HepG2 (cell line): ENCODE measurements at regions not wholly inside any gene's neighbourhood (a gene's known extent, or its start where the extent isn't known, plus 50 kb on each side); places are given as distances from the start of the nearest gene placed in this dataset.

Source experiments
- ATAC-seq: fragments of 200-7000 bp; cut with Tn5 transposase; 3 replicates; pipeline ENCODE4 v1.9.1; 2020; ENCODE audit warnings: mild to moderate bottlenecking, moderate library complexity
- BruUV-seq: library from RNA; stranded (reverse); fragments of 400-500 nt; replicated peaks from 2 replicates; lab custom pipeline; 2021; lab: Mats Ljungman, UMichigan
- CTCF ChIA-PET: fragments of 300-600 bp; formaldehyde crosslinking; extraction: SDS; loops from one replicate; lab custom pipeline; 2021; ENCODE audit warnings: low total read pairs, inconsistent platforms, low intra/inter-chr PET ratio; lab: Yijun Ruan, JAX
- POLR2A ChIA-PET: fragments of 350-600 bp; sonication (Branson Sonifier 250); formaldehyde crosslinking; loops from one replicate; lab custom pipeline; 2020; ENCODE audit warnings: antibody characterized with exemption, inconsistent platforms; lab: Yijun Ruan, JAX
- DNase-seq: peaks from one replicate; pipeline ENCODE4 v3.0.0-alpha.2; 2015; ENCODE audit warnings: low spot score
- FAIRE-seq: peaks from 3 replicates; lab custom pipeline; 2011; peaks lifted over from hg19 to GRCh38; lab: Jason Lieb, UNC
- H2AFZ ChIP-seq: one replicate; pipeline ENCODE4 v1.6.1; 2011; ENCODE audit warnings: low read length, inconsistent platforms
- H3K27ac ChIP-seq: fragments of 300-600 bp; 3 replicates; pipeline ENCODE4 v1.8.0; 2011; ENCODE audit warnings: mixed run types, mild to moderate bottlenecking, mixed read lengths, low read length, inconsistent platforms; ENCODE audit not compliant: insufficient read depth; ENCODE audit errors: extremely low read length
- H3K27me3 ChIP-seq, 2 experiments: fragments of 200-600 bp in 1 of 2; 2 replicates in 1 of 2; 3 replicates in 1 of 2; pipeline versions ENCODE4 v1.6.0 to v1.8.0; 2011; ENCODE audit warnings: low read length in 2 of 2, mild to moderate bottlenecking in 2 of 2, moderate library complexity in 2 of 2, inconsistent platforms in 1 of 2; ENCODE audit not compliant: insufficient read depth in 2 of 2, control insufficient read depth in 1 of 2
- H3K36me3 ChIP-seq, 2 experiments: fragments of 200-600 bp in 1 of 2; replicated peaks in 1 of 2; 2 replicates in 1 of 2; 3 replicates in 1 of 2; pipeline versions ENCODE4 v1.5.1 to v1.8.0; 2011; ENCODE audit warnings: low read length in 2 of 2, inconsistent platforms in 1 of 2; ENCODE audit not compliant: insufficient read depth in 2 of 2, control insufficient read depth in 1 of 2
- H3K4me1 ChIP-seq: 2 replicates; pipeline ENCODE4 v1.5.1; 2012; ENCODE audit warnings: low read length, inconsistent platforms; ENCODE audit not compliant: insufficient read depth
- H3K4me2 ChIP-seq: 2 replicates; pipeline ENCODE4 v1.6.0; 2011; ENCODE audit warnings: low read depth, low read length, inconsistent platforms
- H3K4me3 ChIP-seq, 3 experiments: fragments of 200-600 bp in 1 of 3; sonication (generic), shearing (Covaris generic) in 1 of 3; replicated peaks in 1 of 3; 2 replicates each; pipeline ENCODE4 v1.5.1; 2011 to 2016; ENCODE audit warnings: low read length in 3 of 3, inconsistent platforms in 2 of 3, low read depth in 2 of 3, mild to moderate bottlenecking in 2 of 3, control low read depth in 1 of 3, mixed read lengths in 1 of 3; ENCODE audit not compliant: insufficient read depth in 1 of 3
- H3K79me2 ChIP-seq: one replicate; pipeline ENCODE4 v1.6.1; 2011; ENCODE audit warnings: low read length, inconsistent platforms; ENCODE audit not compliant: insufficient read depth
- H3K9ac ChIP-seq: 2 replicates; pipeline ENCODE4 v1.6.0; 2011; ENCODE audit warnings: mild to moderate bottlenecking, low read depth, low read length, inconsistent platforms; ENCODE audit not compliant: insufficient read depth
- H3K9me3 ChIP-seq: 2 replicates; pipeline ENCODE4 v1.5.1; 2012; ENCODE audit warnings: mild to moderate bottlenecking, low read length
- H4K20me1 ChIP-seq: 2 replicates; pipeline ENCODE4 v1.6.0; 2011; ENCODE audit warnings: inconsistent platforms, mild to moderate bottlenecking, low read length, moderate library complexity; ENCODE audit not compliant: insufficient read depth
- ATF7-NPFF ChIP-seq: sonication (generic); formaldehyde crosslinking; IDR thresholded peaks from 2 replicates; pipeline ENCODE4 v1.8.1; 2023; ENCODE audit warnings: mild to moderate bottlenecking, low read depth, missing genetic modification reagents, moderate library complexity
- KLF11 ChIP-seq: IDR thresholded peaks from 2 replicates; pipeline ENCODE4 v1.6.1; 2016; ENCODE audit warnings: missing compliant biosample characterization
- NFYC ChIP-seq: IDR thresholded peaks from 2 replicates; pipeline ENCODE4 v1.6.1; 2016; ENCODE audit warnings: missing genetic modification reagents, missing compliant biosample characterization
- RFXAP ChIP-seq: sonication (generic); formaldehyde crosslinking; IDR thresholded peaks from 2 replicates; pipeline ENCODE4 v1.4.0; 2020; ENCODE audit warnings: missing genetic modification reagents, borderline replicate concordance
- TGIF2 ChIP-seq: IDR thresholded peaks from 2 replicates; pipeline ENCODE4 v1.6.1; 2016; ENCODE audit warnings: control low read depth, missing compliant biosample characterization
- ZFP41 ChIP-seq: sonication (generic); formaldehyde crosslinking; IDR thresholded peaks from 2 replicates; pipeline ENCODE4 v1.4.0; 2020; ENCODE audit warnings: mild to moderate bottlenecking, missing genetic modification reagents, borderline replicate concordance
- ZNF841 ChIP-seq: sonication (generic); formaldehyde crosslinking; IDR thresholded peaks from 2 replicates; pipeline ENCODE4 v1.8.1; 2023; ENCODE audit warnings: missing genetic modification reagents, borderline replicate concordance
- in situ Hi-C: cut with HindIII; loops from 2 replicates; pipeline ENCODE4 v1.10.0; 2017; ENCODE audit warnings: low pct_unique_long_range_greater_than_20kb; ENCODE audit not compliant: extremely low pct_ligation_motif_present
- intact Hi-C: fragments of 100-400 bp; cut with micrococcal nuclease; formaldehyde crosslinking; loops from one replicate; pipeline ENCODE4 v1.10.0; 2022; ENCODE audit not compliant: unreplicated experiment
- TF ChIP-seq, protein P1 (sequence below): fragments of 450-650 bp; IDR thresholded peaks from 2 replicates; pipeline ENCODE4 v1.6.1; 2017; ENCODE audit warnings: mild to moderate bottlenecking
- TF ChIP-seq, protein P2 (sequence below): sonication (generic); formaldehyde crosslinking; IDR thresholded peaks from 2 replicates; pipeline ENCODE4 v1.8.1; 2023; ENCODE audit warnings: mild to moderate bottlenecking, missing genetic modification reagents
- TF ChIP-seq, protein P3 (sequence below): IDR thresholded peaks from 2 replicates; pipeline ENCODE4 v1.6.1; 2016; ENCODE audit warnings: low read depth, borderline replicate concordance

GRCh38 chr12:87846045-87846444, 183.2 kb downstream of the C12orf50 start (continued):
- TF ChIP-seq, protein P1, sequence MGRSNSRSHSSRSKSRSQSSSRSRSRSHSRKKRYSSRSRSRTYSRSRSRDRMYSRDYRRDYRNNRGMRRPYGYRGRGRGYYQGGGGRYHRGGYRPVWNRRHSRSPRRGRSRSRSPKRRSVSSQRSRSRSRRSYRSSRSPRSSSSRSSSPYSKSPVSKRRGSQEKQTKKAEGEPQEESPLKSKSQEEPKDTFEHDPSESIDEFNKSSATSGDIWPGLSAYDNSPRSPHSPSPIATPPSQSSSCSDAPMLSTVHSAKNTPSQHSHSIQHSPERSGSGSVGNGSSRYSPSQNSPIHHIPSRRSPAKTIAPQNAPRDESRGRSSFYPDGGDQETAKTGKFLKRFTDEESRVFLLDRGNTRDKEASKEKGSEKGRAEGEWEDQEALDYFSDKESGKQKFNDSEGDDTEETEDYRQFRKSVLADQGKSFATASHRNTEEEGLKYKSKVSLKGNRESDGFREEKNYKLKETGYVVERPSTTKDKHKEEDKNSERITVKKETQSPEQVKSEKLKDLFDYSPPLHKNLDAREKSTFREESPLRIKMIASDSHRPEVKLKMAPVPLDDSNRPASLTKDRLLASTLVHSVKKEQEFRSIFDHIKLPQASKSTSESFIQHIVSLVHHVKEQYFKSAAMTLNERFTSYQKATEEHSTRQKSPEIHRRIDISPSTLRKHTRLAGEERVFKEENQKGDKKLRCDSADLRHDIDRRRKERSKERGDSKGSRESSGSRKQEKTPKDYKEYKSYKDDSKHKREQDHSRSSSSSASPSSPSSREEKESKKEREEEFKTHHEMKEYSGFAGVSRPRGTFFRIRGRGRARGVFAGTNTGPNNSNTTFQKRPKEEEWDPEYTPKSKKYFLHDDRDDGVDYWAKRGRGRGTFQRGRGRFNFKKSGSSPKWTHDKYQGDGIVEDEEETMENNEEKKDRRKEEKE = no peak
- TF ChIP-seq KLF11 (CRISPR knock-in tag) (no peak), ATF7-NPFF (CRISPR knock-in tag) (no peak), ZFP41 (CRISPR knock-in tag) (no peak), NFYC (no peak), RFXAP (CRISPR knock-in tag) (no peak), TGIF2 (CRISPR knock-in tag) (no peak), ZNF841 (CRISPR knock-in tag) (no peak)
- TF ChIP-seq, protein P2, sequence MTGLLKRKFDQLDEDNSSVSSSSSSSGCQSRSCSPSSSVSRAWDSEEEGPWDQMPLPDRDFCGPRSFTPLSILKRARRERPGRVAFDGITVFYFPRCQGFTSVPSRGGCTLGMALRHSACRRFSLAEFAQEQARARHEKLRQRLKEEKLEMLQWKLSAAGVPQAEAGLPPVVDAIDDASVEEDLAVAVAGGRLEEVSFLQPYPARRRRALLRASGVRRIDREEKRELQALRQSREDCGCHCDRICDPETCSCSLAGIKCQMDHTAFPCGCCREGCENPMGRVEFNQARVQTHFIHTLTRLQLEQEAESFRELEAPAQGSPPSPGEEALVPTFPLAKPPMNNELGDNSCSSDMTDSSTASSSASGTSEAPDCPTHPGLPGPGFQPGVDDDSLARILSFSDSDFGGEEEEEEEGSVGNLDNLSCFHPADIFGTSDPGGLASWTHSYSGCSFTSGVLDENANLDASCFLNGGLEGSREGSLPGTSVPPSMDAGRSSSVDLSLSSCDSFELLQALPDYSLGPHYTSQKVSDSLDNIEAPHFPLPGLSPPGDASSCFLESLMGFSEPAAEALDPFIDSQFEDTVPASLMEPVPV = no peak

- DNase-seq (no peak), ATAC-seq (no peak), FAIRE-seq (no peak)
- TF ChIP-seq, protein P3, sequence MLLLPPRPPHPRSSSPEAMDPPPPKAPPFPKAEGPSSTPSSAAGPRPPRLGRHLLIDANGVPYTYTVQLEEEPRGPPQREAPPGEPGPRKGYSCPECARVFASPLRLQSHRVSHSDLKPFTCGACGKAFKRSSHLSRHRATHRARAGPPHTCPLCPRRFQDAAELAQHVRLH (CRISPR knock-in tag) = no peak
- Histone ChIP-seq H3K79me2 (no peaks in the 10 kb centered on the region), H3K9ac (no peak overlapping the region), H3K4me2 (no peak overlapping the region), H3K4me3 (no peak overlapping the region), H2AFZ (no peak overlapping the region), H3K36me3 (no peaks in the 10 kb centered on the region), H4K20me1 (no peaks in the 10 kb centered on the region), H3K9me3 (no peaks in the 10 kb centered on the region), H3K27ac (no peak overlapping the region), H3K27me3 (no peaks in the 10 kb centered on the region), H3K4me1 (no peaks in the 10 kb centered on the region)
- ChIA-PET CTCF (no interaction called here), POLR2A (no interaction called here)
- intact Hi-C loops (loop anchor here (10.0 kb wide), 2 partner anchors 497 to 1577 kb away; no protein-coding TSS in a partner anchor), in situ Hi-C loops (no loop called here)
- BruUV-seq = no TSS peak
Measured at GRCh38 chr12:87841935-87842334, 187.3 kb downstream of the C12orf50 start.
